Adrenal gland (tissue), 9 donors: ENCODE measurements at regions not wholly inside any gene's neighbourhood (a gene's known extent, or its start where the extent isn't known, plus 50 kb on each side); places are given as distances from the start of the nearest gene placed in this dataset.

Experiments
- DNase-seq, 7 donors: peaks; one replicate each; pipeline ENCODE4 v3.0.0-alpha.2; 2019 to 2020
- H3K27ac ChIP-seq, 5 donors: fragments of 200-600 bp; sonication (generic) in 4 of 5; 1 replicate in 3 of 5; 2 replicates in 2 of 5; pipeline versions ENCODE4 v1.5.1 to v1.8.0; 2016 to 2020; ENCODE audit warnings: mild to moderate bottlenecking in 1 of 5
- H3K27me3 ChIP-seq: fragments of 200-600 bp; 2 replicates; pipeline ENCODE4 v1.8.0; 2021
- H3K36me3 ChIP-seq, 2 donors: fragments of 200-600 bp; replicated peaks in 1 of 2; 1 replicate in 1 of 2; 2 replicates in 1 of 2; pipeline versions ENCODE4 v1.5.1 to v1.8.0; 2018 to 2022
- H3K4me1 ChIP-seq, 2 donors: fragments of 200-600 bp; replicated peaks in 1 of 2; 1 replicate in 1 of 2; 2 replicates in 1 of 2; pipeline versions ENCODE4 v1.5.1 to v1.8.0; 2018 to 2021
- H3K4me3 ChIP-seq, 4 donors: fragments of 200-600 bp; sonication (generic) in 3 of 4; one replicate each; pipeline ENCODE4 v1.5.1; 2016 to 2018
- H3K9me3 ChIP-seq, 3 donors: fragments of 200-600 bp; sonication (generic) in 1 of 3; replicated peaks in 1 of 3; 1 replicate in 2 of 3; 2 replicates in 1 of 3; pipeline versions ENCODE4 v1.5.1 to v1.8.0; 2016 to 2021
- POLR2A ChIP-seq, 2 donors: fragments of 450-650 bp; IDR thresholded peaks; one replicate each; pipeline ENCODE4 v1.6.1; 2017; ENCODE audit warnings: antibody characterized with exemption in 2 of 2, mild to moderate bottlenecking in 2 of 2, moderate library complexity in 1 of 2
- WGBS, 4 donors: extraction: QIAGEN DNeasy Blood & Tissue Kit in 2 of 4; methylation state at CpG; one replicate each; pipeline versions ENCODE4 v1.1.5 to v1.1.7; 2013 to 2017; 5-methylcytosine and 5-hydroxymethylcytosine counted together
- intact Hi-C, 2 donors: fragments of 100-400 bp; cut with DNase I; formaldehyde crosslinking; loops; one replicate each; pipeline versions ENCODE4 v1.14.1 to v1.15.0; 2022 to 2023
- TF ChIP-seq, protein P1 (sequence below), 6 experiments: fragments of 450-650 bp in 4 of 6; fragments of 200-600 bp in 2 of 6; sonication (generic) in 1 of 6; IDR thresholded peaks; 1 replicate in 5 of 6; 2 replicates in 1 of 6; pipeline versions ENCODE4 v1.5.1 to v1.8.0; 2016 to 2021; ENCODE audit warnings: antibody characterized with exemption in 6 of 6, mild to moderate bottlenecking in 2 of 6, moderate library complexity in 1 of 6
- donor health status: healthy with polysubstance abuse.
- donor health status: Bipolar disorder and iron deficiency.
- donor health status: DM: yes; HTN: yes; CAD: no.
- donor health status: DM: no; HTN: no; CAD: no.
- donor health status: DM: no; HTN: no; CAD: no.

DNA sequence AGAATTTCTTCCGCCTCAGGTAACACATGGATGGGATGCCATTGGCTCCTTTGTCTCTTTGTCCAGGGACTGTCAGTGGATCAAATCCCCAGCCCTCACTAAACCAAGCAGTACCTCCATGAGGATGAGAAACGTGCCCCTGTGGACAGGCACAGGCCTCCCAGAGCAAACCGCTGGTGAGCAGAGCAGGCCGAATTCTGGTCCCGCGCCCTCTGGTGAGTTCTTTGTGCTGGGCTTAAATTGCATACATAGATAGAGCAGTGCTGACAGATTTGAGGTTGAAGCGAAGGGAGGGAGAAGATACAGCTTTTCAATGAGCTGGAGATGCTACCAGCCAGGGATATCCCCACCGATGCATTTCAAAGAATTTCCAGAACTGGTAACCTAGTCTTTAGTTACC lies 143.8 kb downstream of the HSD17B3 start:
- Histone ChIP-seq H3K9me3 (no peaks in the 10 kb centered on the region), H3K27me3 (no peaks in the 10 kb centered on the region), H3K36me3 (no peaks in the 10 kb centered on the region), H3K27ac (no peak overlapping the region), H3K4me1 (no peaks in the 10 kb centered on the region), H3K4me3 (no peak overlapping the region)
- intact Hi-C loops = no loop called here
- DNase-seq = no peak
- 88 to 97% (median 92%) methylated on average over 8 of the region's 8 CpGs for WGBS, 4 donors
- TF ChIP-seq POLR2A (IDR thresholded peaks at IDR 0.05) = no peak
- TF ChIP-seq, protein P1, sequence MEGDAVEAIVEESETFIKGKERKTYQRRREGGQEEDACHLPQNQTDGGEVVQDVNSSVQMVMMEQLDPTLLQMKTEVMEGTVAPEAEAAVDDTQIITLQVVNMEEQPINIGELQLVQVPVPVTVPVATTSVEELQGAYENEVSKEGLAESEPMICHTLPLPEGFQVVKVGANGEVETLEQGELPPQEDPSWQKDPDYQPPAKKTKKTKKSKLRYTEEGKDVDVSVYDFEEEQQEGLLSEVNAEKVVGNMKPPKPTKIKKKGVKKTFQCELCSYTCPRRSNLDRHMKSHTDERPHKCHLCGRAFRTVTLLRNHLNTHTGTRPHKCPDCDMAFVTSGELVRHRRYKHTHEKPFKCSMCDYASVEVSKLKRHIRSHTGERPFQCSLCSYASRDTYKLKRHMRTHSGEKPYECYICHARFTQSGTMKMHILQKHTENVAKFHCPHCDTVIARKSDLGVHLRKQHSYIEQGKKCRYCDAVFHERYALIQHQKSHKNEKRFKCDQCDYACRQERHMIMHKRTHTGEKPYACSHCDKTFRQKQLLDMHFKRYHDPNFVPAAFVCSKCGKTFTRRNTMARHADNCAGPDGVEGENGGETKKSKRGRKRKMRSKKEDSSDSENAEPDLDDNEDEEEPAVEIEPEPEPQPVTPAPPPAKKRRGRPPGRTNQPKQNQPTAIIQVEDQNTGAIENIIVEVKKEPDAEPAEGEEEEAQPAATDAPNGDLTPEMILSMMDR (IDR thresholded peaks at IDR 0.05) = no peak

DNA sequence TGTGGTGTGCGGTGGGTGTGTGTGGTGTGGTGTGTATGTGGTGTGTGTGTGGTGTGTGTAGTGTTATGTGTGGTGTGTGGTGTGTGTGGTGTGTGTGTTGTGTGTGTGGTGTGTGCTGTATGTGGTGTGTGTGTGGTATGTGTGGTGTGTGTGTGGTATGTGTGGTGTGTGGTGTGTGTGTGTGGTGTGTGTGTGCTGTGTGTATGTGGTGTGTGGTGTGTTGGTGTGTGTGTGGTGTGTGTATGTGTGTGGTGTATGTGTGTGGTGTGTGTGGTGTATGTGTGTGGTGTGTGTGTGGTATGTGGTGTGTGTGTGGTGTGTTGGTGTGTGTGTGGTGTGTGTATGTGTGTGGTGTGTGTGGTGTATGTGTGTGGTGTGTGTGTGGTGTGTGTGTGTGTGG lies 144.3 kb downstream of the HSD17B3 start:
- H3K9me3 ChIP-seq = no peaks in the 10 kb centered on the region
- no peaks in the 10 kb centered on the region for H3K4me1 ChIP-seq
- no peak for TF ChIP-seq POLR2A (IDR thresholded peaks at IDR 0.05)
- TF ChIP-seq, protein P1 (IDR thresholded peaks at IDR 0.05) = no peak
- H3K36me3 ChIP-seq = no peaks in the 10 kb centered on the region
- H3K4me3 ChIP-seq = no peak overlapping the region
- no peak for DNase-seq
- H3K27ac ChIP-seq = peak overlapping the region in 1 of 5 donors; percentile 52
- no peaks in the 10 kb centered on the region for H3K27me3 ChIP-seq
- intact Hi-C loops = no loop called here
- WGBS, 4 donors = 0 to 4% (median 0%) methylated on average over 1 of the region's 1 CpG; no CpG with 5 or more reads in 1 of the 4 donors

DNA sequence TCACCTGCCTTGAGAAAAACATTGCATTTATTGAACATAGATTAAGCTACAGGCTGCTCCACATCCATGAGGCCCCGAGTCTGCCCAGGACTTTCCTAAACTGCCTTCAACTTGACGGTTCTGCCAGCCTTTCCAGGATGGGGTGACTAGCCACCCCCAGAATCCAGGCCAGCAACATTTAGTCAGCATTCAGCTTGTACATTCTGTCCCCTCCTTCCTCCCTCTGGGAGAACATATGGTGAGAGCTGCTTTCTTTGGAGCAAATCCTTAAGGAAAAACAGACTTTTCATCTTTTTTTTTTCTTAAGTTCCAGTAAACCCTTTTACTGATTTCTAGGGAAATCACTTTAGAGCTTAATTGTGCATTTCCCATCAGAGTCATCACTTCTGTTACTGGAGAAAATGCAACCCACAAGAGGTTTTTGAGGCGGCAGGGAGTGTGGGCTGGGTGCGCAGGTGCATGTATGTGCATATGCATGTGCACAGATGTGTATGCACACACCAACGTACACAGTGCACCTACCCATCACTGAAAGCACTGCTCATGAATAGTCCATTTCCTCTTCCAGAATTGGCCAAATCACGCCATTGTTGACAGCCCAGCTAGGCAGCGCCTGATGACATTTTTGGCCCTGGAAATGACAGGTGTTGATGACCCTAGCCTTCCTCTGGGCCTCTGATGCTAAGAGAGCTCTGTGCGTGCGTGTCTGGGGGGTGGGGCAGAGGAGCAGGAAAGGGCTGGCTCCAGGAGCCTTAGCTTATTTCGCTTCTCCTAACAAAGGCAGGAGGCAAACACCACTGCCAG lies 145.6 kb downstream of the HSD17B3 start:
- Histone ChIP-seq H3K36me3 (no peaks in the 10 kb centered on the region), H3K27me3 (no peaks in the 10 kb centered on the region), H3K4me1 (no peaks in the 10 kb centered on the region), H3K9me3 (no peaks in the 10 kb centered on the region), H3K4me3 (no peak overlapping the region), H3K27ac (peak overlapping the region in 1 of 5 donors; percentile 34)
- DNase-seq = peak in 1 of 7 donors; percentile 39
- WGBS, 4 donors = 55 to 64% (median 60%) methylated on average over 10 of the region's 10 CpGs
- TF ChIP-seq POLR2A (IDR thresholded peaks at IDR 0.05) = no peak
- TF ChIP-seq, protein P1 (IDR thresholded peaks at IDR 0.05) = no peak
- intact Hi-C loops = no loop called here

DNA sequence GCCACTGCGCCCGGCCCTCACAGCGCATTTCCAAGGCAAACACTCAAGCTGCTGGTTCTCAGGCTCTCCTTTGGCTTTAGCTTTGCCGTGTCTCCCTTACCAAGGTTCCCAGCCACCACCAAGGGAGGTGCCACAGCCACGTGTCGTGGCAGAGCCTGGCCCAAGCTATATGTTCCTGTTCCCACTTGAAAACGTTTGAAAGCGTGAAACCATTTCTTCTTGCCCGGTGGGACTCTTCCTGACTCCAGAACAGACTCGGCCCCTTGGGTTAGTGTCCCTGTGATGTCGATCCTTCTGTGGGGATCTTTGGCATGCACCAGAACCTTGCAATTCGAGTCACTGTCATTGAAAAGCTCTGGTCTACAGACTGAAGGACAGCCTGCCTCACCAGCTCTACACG lies 147.9 kb downstream of the HSD17B3 start:
- Histone ChIP-seq H3K36me3 (no peaks in the 10 kb centered on the region), H3K27me3 (no peaks in the 10 kb centered on the region), H3K27ac (no peak overlapping the region), H3K4me1 (no peaks in the 10 kb centered on the region), H3K4me3 (no peak overlapping the region), H3K9me3 (no peaks in the 10 kb centered on the region)
- TF ChIP-seq, protein P1 (IDR thresholded peaks at IDR 0.05) = no peak
- TF ChIP-seq POLR2A (IDR thresholded peaks at IDR 0.05) = no peak
- intact Hi-C loops = no loop called here
- DNase-seq = no peak
- 71 to 86% (median 80%) methylated on average over 6 to 13 of the region's 13 CpGs for WGBS, 4 donors
